H1 (cell line): ENCODE measurements at regions not wholly inside any gene's neighbourhood (a gene's known extent, or its start where the extent isn't known, plus 50 kb on each side); places are given as distances from the start of the nearest gene placed in this dataset.

Source experiments
- CTCF ChIA-PET: fragments of 300-600 bp; sonication (Branson Sonifier 250); formaldehyde crosslinking; loops from one replicate; lab custom pipeline; 2021; ENCODE audit not compliant: partially characterized antibody; lab: Charles Lee
- POLR2A ChIA-PET: fragments of 300-600 bp; sonication (Branson Sonifier 250); formaldehyde crosslinking; loops from one replicate; lab custom pipeline; 2021; ENCODE audit warnings: inconsistent platforms; ENCODE audit not compliant: partially characterized antibody; lab: Charles Lee
- DNase-seq, 2 experiments: peaks; one replicate each; pipeline versions ENCODE4 v3.0.0 to v3.0.0-alpha.2; 2010 to 2022; ENCODE audit warnings: low spot score in 2 of 2, low read depth in 1 of 2, mixed read lengths in 1 of 2
- FAIRE-seq: peaks from 2 replicates; lab custom pipeline; 2011; peaks lifted over from hg19 to GRCh38; lab: Jason Lieb, UNC
- H2AFZ ChIP-seq: 2 replicates; pipeline ENCODE4 v1.8.1; 2012; ENCODE audit warnings: low read length, inconsistent platforms
- H2AK5ac ChIP-seq: 2 replicates; pipeline ENCODE4 v1.6.1; 2013; ENCODE audit warnings: low read depth, low read length
- H2BK120ac ChIP-seq: replicated peaks from 2 replicates; pipeline ENCODE3; 2013; ENCODE audit warnings: low read depth, low read length, inconsistent platforms
- H2BK12ac ChIP-seq: 2 replicates; pipeline ENCODE4 v1.6.1; 2013; ENCODE audit warnings: low read depth, low read length
- H2BK15ac ChIP-seq: 2 replicates; pipeline ENCODE4 v1.6.1; 2013; ENCODE audit warnings: low read length
- H2BK20ac ChIP-seq: 2 replicates; pipeline ENCODE4 v1.6.1; 2013; ENCODE audit warnings: low read length
- H2BK5ac ChIP-seq: 2 replicates; pipeline ENCODE4 v1.6.1; 2013; ENCODE audit warnings: low read depth, low read length
- H3K14ac ChIP-seq: 2 replicates; pipeline ENCODE4 v1.6.1; 2013; ENCODE audit warnings: inconsistent platforms; ENCODE audit not compliant: insufficient read length
- H3K18ac ChIP-seq: 2 replicates; pipeline ENCODE4 v1.6.1; 2013; ENCODE audit warnings: low read length; ENCODE audit errors: extremely low read depth
- H3K23ac ChIP-seq: 2 replicates; pipeline ENCODE4 v1.6.1; 2013; ENCODE audit warnings: inconsistent platforms; ENCODE audit not compliant: insufficient read length
- H3K23me2 ChIP-seq: 2 replicates; pipeline ENCODE4 v1.6.1; 2013; ENCODE audit warnings: low read depth, low read length
- H3K27ac ChIP-seq: 2 replicates; pipeline ENCODE4 v1.6.1; 2011; ENCODE audit warnings: low read depth, low read length, inconsistent platforms
- H3K27me3 ChIP-seq, 4 experiments: replicated peaks in 1 of 4; 1 replicate in 1 of 4; 2 replicates in 3 of 4; pipeline versions ENCODE4 v1.6.1 to v1.8.1; 2011 to 2013; ENCODE audit warnings: low read length in 3 of 4, mild to moderate bottlenecking in 3 of 4, inconsistent platforms in 2 of 4, mixed read lengths in 2 of 4, moderate library complexity in 1 of 4; ENCODE audit not compliant: control insufficient read depth in 3 of 4, insufficient read depth in 3 of 4; ENCODE audit errors: extremely low read depth in 1 of 4
- H3K36me3 ChIP-seq, 4 experiments: 2 replicates each; pipeline versions ENCODE4 v1.6.1 to v1.8.1; 2011 to 2013; ENCODE audit warnings: mild to moderate bottlenecking in 4 of 4, low read length in 3 of 4, moderate library complexity in 2 of 4, control low read depth in 1 of 4, inconsistent platforms in 1 of 4; ENCODE audit not compliant: insufficient read depth in 4 of 4, control insufficient read depth in 2 of 4
- H3K4ac ChIP-seq: replicated peaks from 2 replicates; pipeline ENCODE3; 2013; ENCODE audit warnings: low read length, low read depth, mixed read lengths, inconsistent platforms; ENCODE audit not compliant: insufficient read length
- H3K4me1 ChIP-seq, 4 experiments: replicated peaks in 1 of 4; 1 replicate in 1 of 4; 2 replicates in 3 of 4; pipeline versions ENCODE4 v1.6.1 to v1.8.1; 2011 to 2013; ENCODE audit warnings: low read length in 3 of 4, inconsistent platforms in 2 of 4, mixed read lengths in 1 of 4; ENCODE audit not compliant: insufficient read depth in 4 of 4, control insufficient read depth in 3 of 4
- H3K4me2 ChIP-seq, 2 experiments: 2 replicates each; pipeline versions ENCODE4 v1.6.1 to v1.8.1; 2011 to 2013; ENCODE audit warnings: low read depth in 2 of 2, low read length in 2 of 2, control low read depth in 1 of 2, inconsistent platforms in 1 of 2, mild to moderate bottlenecking in 1 of 2; ENCODE audit not compliant: insufficient read depth in 1 of 2
- H3K4me3 ChIP-seq, 4 experiments: fragments of 200-600, 300-600 bp in 1 of 4; sonication (generic), shearing (Covaris generic), sonication (Bioruptor Twin) in 1 of 4; 2 replicates each; pipeline versions ENCODE4 v1.5.1 to v1.8.1; 2011 to 2016; ENCODE audit warnings: low read length in 4 of 4, low read depth in 3 of 4, control low read depth in 2 of 4, inconsistent platforms in 2 of 4, mild to moderate bottlenecking in 2 of 4, mixed read lengths in 1 of 4, moderate library complexity in 1 of 4; ENCODE audit not compliant: insufficient read depth in 2 of 4; ENCODE audit errors: extremely low read depth in 1 of 4
- H3K56ac ChIP-seq: replicated peaks from 2 replicates; pipeline ENCODE3; 2013; ENCODE audit warnings: low read depth, mild to moderate bottlenecking, mixed read lengths, low read length, inconsistent platforms; ENCODE audit not compliant: insufficient read length
- H3K79me1 ChIP-seq: 2 replicates; pipeline ENCODE4 v1.6.1; 2013; ENCODE audit warnings: low read depth, low read length, control low read depth
- H3K79me2 ChIP-seq, 2 experiments: 2 replicates each; pipeline versions ENCODE4 v1.6.1 to v1.8.1; 2012 to 2013; ENCODE audit warnings: low read length in 2 of 2, mild to moderate bottlenecking in 2 of 2, inconsistent platforms in 1 of 2; ENCODE audit not compliant: insufficient read depth in 2 of 2, control insufficient read depth in 1 of 2
- H3K9ac ChIP-seq, 4 experiments: replicated peaks in 1 of 4; 1 replicate in 1 of 4; 2 replicates in 3 of 4; pipeline versions ENCODE4 v1.6.1 to v1.8.1; 2011 to 2013; ENCODE audit warnings: low read depth in 3 of 4, low read length in 3 of 4, control low read depth in 2 of 4, mild to moderate bottlenecking in 2 of 4, moderate library complexity in 2 of 4, inconsistent platforms in 1 of 4; ENCODE audit errors: extremely low read depth in 1 of 4
- H3K9me3 ChIP-seq, 2 experiments: 2 replicates each; pipeline versions ENCODE4 v1.6.1 to v1.8.1; 2012 to 2013; ENCODE audit warnings: mild to moderate bottlenecking in 2 of 2, moderate library complexity in 2 of 2, control low read depth in 1 of 2, inconsistent platforms in 1 of 2, low read depth in 1 of 2, low read length in 1 of 2, mixed read lengths in 1 of 2; ENCODE audit not compliant: insufficient read depth in 2 of 2
- H4K20me1 ChIP-seq, 2 experiments: replicated peaks in 1 of 2; 2 replicates each; pipeline versions ENCODE3 to v1.8.1; 2011 to 2013; ENCODE audit warnings: inconsistent platforms in 2 of 2, low read length in 2 of 2, mild to moderate bottlenecking in 1 of 2; ENCODE audit not compliant: insufficient read depth in 2 of 2, control insufficient read depth in 1 of 2
- H4K5ac ChIP-seq: 2 replicates; pipeline ENCODE4 v1.6.1; 2013; ENCODE audit warnings: low read length, low read depth, mixed read lengths, inconsistent platforms; ENCODE audit not compliant: insufficient read length
- H4K8ac ChIP-seq: 2 replicates; pipeline ENCODE4 v1.8.0; 2013; ENCODE audit warnings: mild to moderate bottlenecking, moderate library complexity, low read length, inconsistent platforms; ENCODE audit not compliant: insufficient read depth; ENCODE audit errors: extremely low read depth
- H4K91ac ChIP-seq: replicated peaks from 2 replicates; pipeline ENCODE3; 2013; ENCODE audit warnings: low read length, mixed read lengths, inconsistent platforms; ENCODE audit not compliant: insufficient read length
- BCL11A ChIP-seq, 2 experiments: IDR thresholded peaks; one replicate each; pipeline ENCODE4 v1.6.1; 2011; ENCODE audit warnings: low read depth in 2 of 2, low read length in 2 of 2, mild to moderate bottlenecking in 2 of 2
- BRCA1 ChIP-seq: IDR thresholded peaks from 2 replicates; pipeline ENCODE4 v1.6.1; 2012; ENCODE audit warnings: low read depth, low read length, improper control_type of control experiment
- CEBPB ChIP-seq: IDR thresholded peaks from 2 replicates; pipeline ENCODE4 v1.6.1; 2012; ENCODE audit warnings: low read depth, low read length
- HDAC2 ChIP-seq, 2 experiments: fragments of 300-600 bp in 1 of 2; sonication (generic) in 1 of 2; IDR thresholded peaks; 2 replicates each; pipeline ENCODE4 v1.6.1; 2011 to 2012; ENCODE audit warnings: low read depth in 2 of 2, low read length in 2 of 2, mild to moderate bottlenecking in 2 of 2, moderate library complexity in 2 of 2, borderline replicate concordance in 1 of 2, inconsistent platforms in 1 of 2
- SIN3A ChIP-seq, 2 experiments: IDR thresholded peaks in 1 of 2; conservative IDR thresholded peaks in 1 of 2; 2 replicates each; pipeline ENCODE4 v1.6.1; 2011 to 2012; ENCODE audit warnings: low read length in 2 of 2, improper control_type of control experiment in 1 of 2, low read depth in 1 of 2, mild to moderate bottlenecking in 1 of 2
- SP1 ChIP-seq: IDR thresholded peaks from 2 replicates; pipeline ENCODE4 v1.6.1; 2011; ENCODE audit warnings: low read depth, low read length
- SP2 ChIP-seq: IDR thresholded peaks from 2 replicates; pipeline ENCODE4 v1.6.1; 2012; ENCODE audit warnings: mild to moderate bottlenecking, low read length, inconsistent platforms
- SUZ12 ChIP-seq: fragments of 200-600 bp; sonication (generic); IDR thresholded peaks from 2 replicates; pipeline ENCODE4 v1.6.1; 2012; ENCODE audit warnings: mild to moderate bottlenecking, inconsistent platforms, low read length, moderate library complexity, mixed read lengths
- WGBS, 2 experiments: shearing (Covaris generic) in 1 of 2; methylation state at CpG; one replicate each; pipeline versions ENCODE4 v1.1.6 to v1.1.7; 2013 to 2015; ENCODE audit warnings: low lambda C conversion rate in 2 of 2, mixed read lengths in 2 of 2, inconsistent platforms in 1 of 2, low coverage in 1 of 2, missing lambda C conversion rate in 1 of 2; ENCODE audit not compliant: insufficient replicate concordance in 2 of 2, insufficient coverage in 1 of 2, insufficient read length in 1 of 2; ENCODE audit errors: extremely low coverage in 1 of 2, missing lambda C conversion rate in 1 of 2; 5-methylcytosine and 5-hydroxymethylcytosine counted together
- TF ChIP-seq, protein P1 (sequence below), 3 experiments: IDR thresholded peaks; 1 replicate in 2 of 3; 2 replicates in 1 of 3; pipeline versions ENCODE4 v1.5.1 to v1.6.1; 2011; ENCODE audit warnings: low read length in 3 of 3, mild to moderate bottlenecking in 3 of 3, inconsistent platforms in 2 of 3, low read depth in 1 of 3, moderate library complexity in 1 of 3; ENCODE audit not compliant: insufficient read depth in 1 of 3; ENCODE audit errors: control extremely low read depth in 1 of 3
- TF ChIP-seq, protein P2 (sequence below): IDR thresholded peaks from 2 replicates; pipeline ENCODE4 v1.6.1; 2012; ENCODE audit warnings: low read length, inconsistent platforms

DNA sequence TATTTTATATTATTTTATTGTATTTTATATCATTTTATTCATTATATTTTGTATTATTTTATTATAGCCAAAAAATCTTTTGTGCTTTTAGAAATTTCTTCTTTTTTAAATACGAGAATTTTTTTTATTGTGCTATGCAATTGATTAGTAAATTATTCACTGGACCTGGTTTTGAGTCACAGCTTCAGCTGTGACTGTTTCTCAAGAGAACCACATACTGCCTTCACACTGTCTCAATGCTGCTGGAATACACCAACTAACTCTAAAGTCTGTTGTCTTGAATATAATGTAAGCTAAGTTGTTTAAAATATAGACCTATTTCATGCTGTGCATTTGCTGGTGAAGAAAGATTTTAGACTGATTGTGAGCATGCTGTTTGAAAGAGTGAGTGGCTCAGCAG, 423.6 kb downstream of the NDFIP2 start:
- Histone ChIP-seq H4K20me1 (no peaks in the 10 kb centered on the region), H2AK5ac (no peak overlapping the region), H3K56ac (no peak overlapping the region), H2BK5ac (no peak overlapping the region), H4K5ac (no peak overlapping the region), H2BK120ac (no peak overlapping the region), H3K36me3 (no peaks in the 10 kb centered on the region), H3K27me3 (peaks cover 0 to 1% (median 0%) of the 10 kb centered on the region in 4 experiments; a peak in 1 of 7 replicates), H2AFZ (no peak overlapping the region), H3K79me2 (no peaks in the 10 kb centered on the region), H3K14ac (no peak overlapping the region), H3K23ac (no peak overlapping the region), H2BK20ac (no peak overlapping the region), H3K4me2 (no peak overlapping the region), H3K4me3 (no peak overlapping the region), H3K9me3 (no peaks in the 10 kb centered on the region), H3K4me1 (no peaks in the 10 kb centered on the region; a peak in 1 of 7 replicates), H4K8ac (no peak overlapping the region), H2BK12ac (no peak overlapping the region), H4K91ac (no peak overlapping the region), H3K79me1 (no peaks in the 10 kb centered on the region), H3K23me2 (no peaks in the 10 kb centered on the region), H3K9ac (no peak overlapping the region), H3K27ac (no peak overlapping the region), H3K18ac (no peak overlapping the region), H3K4ac (no peak overlapping the region), H2BK15ac (no peak overlapping the region)
- ChIA-PET POLR2A (no interaction called here), CTCF (interaction anchor here (1.1 kb wide), 1 partner anchor 68 kb away, joined by 5 read pairs; no protein-coding TSS in a partner anchor)
- DNase-seq (no peak), FAIRE-seq (no peak)
- WGBS, 2 experiments = 77% methylated on average over 1 of the region's 1 CpG; no CpG with 5 or more reads in 1 of the 2 experiments
- TF ChIP-seq, protein P1, sequence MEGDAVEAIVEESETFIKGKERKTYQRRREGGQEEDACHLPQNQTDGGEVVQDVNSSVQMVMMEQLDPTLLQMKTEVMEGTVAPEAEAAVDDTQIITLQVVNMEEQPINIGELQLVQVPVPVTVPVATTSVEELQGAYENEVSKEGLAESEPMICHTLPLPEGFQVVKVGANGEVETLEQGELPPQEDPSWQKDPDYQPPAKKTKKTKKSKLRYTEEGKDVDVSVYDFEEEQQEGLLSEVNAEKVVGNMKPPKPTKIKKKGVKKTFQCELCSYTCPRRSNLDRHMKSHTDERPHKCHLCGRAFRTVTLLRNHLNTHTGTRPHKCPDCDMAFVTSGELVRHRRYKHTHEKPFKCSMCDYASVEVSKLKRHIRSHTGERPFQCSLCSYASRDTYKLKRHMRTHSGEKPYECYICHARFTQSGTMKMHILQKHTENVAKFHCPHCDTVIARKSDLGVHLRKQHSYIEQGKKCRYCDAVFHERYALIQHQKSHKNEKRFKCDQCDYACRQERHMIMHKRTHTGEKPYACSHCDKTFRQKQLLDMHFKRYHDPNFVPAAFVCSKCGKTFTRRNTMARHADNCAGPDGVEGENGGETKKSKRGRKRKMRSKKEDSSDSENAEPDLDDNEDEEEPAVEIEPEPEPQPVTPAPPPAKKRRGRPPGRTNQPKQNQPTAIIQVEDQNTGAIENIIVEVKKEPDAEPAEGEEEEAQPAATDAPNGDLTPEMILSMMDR (IDR thresholded peaks at IDR 0.05; ENCODE audit: control extremely low read depth in 1 of 3, insufficient read depth in 1 of 3, low read depth in 1 of 3, low read length in 3 of 3) = no peak
- TF ChIP-seq SIN3A (conservative IDR thresholded peaks at IDR 0.05 in 1 of 2, IDR thresholded peaks at IDR 0.05 in 1 of 2; ENCODE audit: low read depth in 1 of 2, low read length in 2 of 2) (no peak), SP1 (no peak), SUZ12 (no peak), BRCA1 (no peak), SP2 (no peak), BCL11A (IDR thresholded peaks at IDR 0.05; ENCODE audit: low read depth in 2 of 2, low read length in 2 of 2) (no peak), HDAC2 (IDR thresholded peaks at IDR 0.05; ENCODE audit: borderline replicate concordance in 1 of 2, low read depth in 2 of 2, low read length in 2 of 2) (no peak), CEBPB (no peak)
- TF ChIP-seq, protein P2, sequence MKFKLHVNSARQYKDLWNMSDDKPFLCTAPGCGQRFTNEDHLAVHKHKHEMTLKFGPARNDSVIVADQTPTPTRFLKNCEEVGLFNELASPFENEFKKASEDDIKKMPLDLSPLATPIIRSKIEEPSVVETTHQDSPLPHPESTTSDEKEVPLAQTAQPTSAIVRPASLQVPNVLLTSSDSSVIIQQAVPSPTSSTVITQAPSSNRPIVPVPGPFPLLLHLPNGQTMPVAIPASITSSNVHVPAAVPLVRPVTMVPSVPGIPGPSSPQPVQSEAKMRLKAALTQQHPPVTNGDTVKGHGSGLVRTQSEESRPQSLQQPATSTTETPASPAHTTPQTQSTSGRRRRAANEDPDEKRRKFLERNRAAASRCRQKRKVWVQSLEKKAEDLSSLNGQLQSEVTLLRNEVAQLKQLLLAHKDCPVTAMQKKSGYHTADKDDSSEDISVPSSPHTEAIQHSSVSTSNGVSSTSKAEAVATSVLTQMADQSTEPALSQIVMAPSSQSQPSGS = no peak
